Spleen (tissue), 7 donors: ENCODE measurements at regions not wholly inside any gene's neighbourhood (a gene's known extent, or its start where the extent isn't known, plus 50 kb on each side); places are given as distances from the start of the nearest gene placed in this dataset.

Experiments
- CTCF ChIP-seq, 11 experiments: fragments of 200-600 bp in 7 of 11; fragments of 450-650 bp in 4 of 11; sonication (generic) in 4 of 11; IDR thresholded peaks in 8 of 11; conservative IDR thresholded peaks in 3 of 11; 1 replicate in 7 of 11; 2 replicates in 4 of 11; pipeline versions ENCODE4 v1.4.0 to v1.8.0; 2016 to 2021; ENCODE audit warnings: antibody characterized with exemption in 11 of 11, inconsistent platforms in 4 of 11, mild to moderate bottlenecking in 1 of 11
- POLR2A ChIP-seq, 3 donors: fragments of 450-650 bp; IDR thresholded peaks; one replicate each; pipeline ENCODE4 v1.5.1; 2017; ENCODE audit warnings: antibody characterized with exemption in 3 of 3, mild to moderate bottlenecking in 1 of 3
- donor health status: DM: no; HTN: no; CAD: no; lungs with moderate emphysema.
- donor health status: DM: no; HTN: no; CAD: no.
- donor health status: DM: no; HTN: no; CAD: no.

- TF ChIP-seq CTCF (IDR thresholded peaks at IDR 0.05 in 8 of 11, conservative IDR thresholded peaks at IDR 0.05 in 3 of 11) = no peak
- TF ChIP-seq POLR2A (IDR thresholded peaks at IDR 0.05) = no peak
Measured at GRCh38 chr2:23280401-23280800, 104.6 kb upstream of the KLHL29 start.
